HG03521 (cell line): ENCODE measurements at regions not wholly inside any gene's neighbourhood (a gene's known extent, or its start where the extent isn't known, plus 50 kb on each side); places are given as distances from the start of the nearest gene placed in this dataset.
"Not testable (repeated sequence)": the region's sequence is repeated elsewhere in the genome, so short reads cannot be mapped to it uniquely, and the experiment has no call there.

Experiments
- ATAC-seq: cut with Tn5 transposase; IDR thresholded peaks from one replicate; pipeline ENCODE4 v1.9.1; 2021; ENCODE audit warnings: mild to moderate bottlenecking, moderate library complexity; ENCODE audit not compliant: unreplicated experiment

GRCh38 chr7:159210581-159211235 is 66.0 kb upstream of the VIPR2 start:
- ATAC-seq: no peak

DNA sequence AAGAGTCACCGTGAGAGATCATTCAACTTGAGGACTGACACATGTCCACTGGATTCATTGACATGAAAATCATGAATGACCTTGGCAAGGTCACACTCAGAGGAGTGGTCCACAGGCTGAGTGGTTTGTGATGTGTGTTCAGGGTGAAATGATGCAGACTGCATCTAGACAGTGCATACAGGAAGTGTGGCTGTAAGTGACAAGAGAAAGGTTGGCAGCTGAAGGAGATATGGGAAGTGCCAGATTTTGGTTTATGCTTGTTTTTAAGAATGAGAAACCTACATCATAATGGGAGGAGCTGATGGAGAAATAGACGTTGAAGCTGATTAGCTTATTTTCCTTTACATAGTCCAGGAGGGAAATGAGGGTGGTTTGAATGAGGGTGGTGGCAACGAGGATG is 64.8 kb upstream of the VIPR2 start:
- ATAC-seq: no peak

- ATAC-seq: no peak
These were observed 63.3 kb upstream of the VIPR2 start for GRCh38 chr7:159207951-159208350.

- no peak for ATAC-seq
These were observed 62.7 kb upstream of the VIPR2 start for GRCh38 chr7:159207393-159207792.

DNA sequence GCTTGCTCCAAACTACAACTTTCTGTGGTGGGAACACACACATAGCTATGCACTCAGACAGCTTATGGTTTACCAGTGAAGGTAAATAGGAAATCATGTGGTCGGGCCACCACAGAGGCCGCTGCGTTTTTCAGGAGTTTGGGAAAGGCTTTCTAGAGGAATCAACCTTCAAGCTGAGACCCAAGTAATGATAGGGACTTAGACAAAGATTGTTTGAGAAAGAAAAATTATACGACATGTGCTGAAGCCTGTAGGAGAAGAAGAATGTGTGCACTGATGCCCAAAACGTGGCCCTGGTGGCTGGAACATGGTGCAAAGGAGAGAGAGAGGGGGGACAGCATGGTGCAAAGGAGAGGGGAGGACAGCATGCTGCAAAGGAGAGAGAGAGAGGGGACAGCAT is 61.2 kb upstream of the VIPR2 start:
- ATAC-seq: no peak

- no peak for ATAC-seq
These were observed 60.0 kb upstream of the VIPR2 start for GRCh38 chr7:159204664-159205063.

- ATAC-seq: not testable (repeated sequence)
These were observed 58.6 kb upstream of the VIPR2 start for GRCh38 chr7:159203253-159203652.

GRCh38 chr7:159201722-159202330 is 57.2 kb upstream of the VIPR2 start:
- no peak for ATAC-seq

DNA sequence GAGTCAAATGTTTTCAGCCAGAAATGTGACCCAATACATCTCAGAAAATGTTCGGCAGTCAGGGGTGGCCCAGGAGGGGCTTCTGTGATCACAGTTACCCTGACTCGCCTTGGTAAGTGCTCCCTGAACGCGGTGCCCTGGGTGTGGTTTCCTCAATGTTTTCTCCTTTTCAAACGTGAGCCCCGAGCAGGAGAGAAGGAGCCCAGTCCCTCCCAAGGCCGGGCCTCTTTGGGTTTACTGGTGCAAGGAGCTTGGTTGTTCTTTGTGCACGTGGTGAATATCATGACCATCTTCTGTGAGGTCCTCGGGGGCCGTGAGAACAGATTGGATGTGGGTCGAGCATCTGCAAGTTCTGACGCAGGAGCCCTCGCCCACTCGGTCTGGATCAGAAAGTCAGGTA is 55.8 kb upstream of the VIPR2 start:
- no peak for ATAC-seq

DNA sequence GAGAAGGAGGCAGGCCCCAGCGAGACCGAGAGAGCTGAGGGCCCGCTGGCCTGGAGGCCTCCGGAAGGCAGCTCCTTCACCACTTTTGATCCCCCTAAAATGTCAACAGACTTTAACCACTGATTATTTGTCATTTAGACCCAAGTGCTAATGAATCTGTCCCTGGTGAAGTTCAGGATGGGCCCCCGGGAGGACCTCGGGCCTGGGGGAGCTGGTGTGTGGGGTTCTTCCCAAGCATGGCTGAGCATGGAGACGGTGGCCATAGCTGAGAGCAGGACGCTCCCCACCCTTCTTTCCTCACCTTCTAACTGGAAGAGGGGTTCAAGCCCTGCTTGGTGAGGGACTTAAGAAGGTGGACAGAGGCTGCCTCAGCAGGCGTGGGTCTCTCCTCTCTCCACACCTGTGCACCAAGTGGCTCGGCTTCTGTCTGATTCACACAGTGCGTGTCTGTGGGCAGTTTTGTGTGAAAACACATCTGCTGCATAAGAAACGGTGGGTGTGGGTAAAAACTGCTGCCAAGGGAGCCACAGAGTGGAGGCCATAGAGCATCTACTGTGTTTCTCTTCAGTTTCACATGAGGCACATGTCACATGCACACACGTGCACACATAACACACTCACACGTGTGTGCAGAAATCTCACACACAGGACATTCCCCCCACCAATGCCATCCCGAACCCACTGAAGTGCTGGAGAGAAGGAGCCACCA is 53.5 kb upstream of the VIPR2 start:
- no peak for ATAC-seq

GRCh38 chr7:159197066-159197975 is 52.7 kb upstream of the VIPR2 start:
- peak; percentile 48 for ATAC-seq

DNA sequence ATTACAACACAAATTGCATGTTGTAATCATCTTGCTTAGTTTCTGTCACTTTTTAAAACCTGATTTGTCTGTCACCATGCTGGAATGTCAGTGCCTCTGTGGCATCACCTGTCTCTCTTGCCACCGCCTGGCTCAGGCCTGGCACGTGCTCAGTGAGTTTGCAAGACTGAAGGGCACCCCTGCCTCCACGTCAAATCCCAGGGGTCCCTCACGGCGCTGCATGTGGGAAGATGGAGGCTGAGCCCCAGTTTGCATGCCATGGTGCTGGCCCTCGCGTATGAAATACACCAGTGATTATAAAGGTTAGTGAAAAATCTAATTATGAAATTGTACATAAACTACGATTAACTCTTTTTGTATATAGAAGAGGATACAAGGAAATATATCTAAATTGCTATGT is 51.9 kb upstream of the VIPR2 start:
- no peak for ATAC-seq

- no peak for ATAC-seq
These were observed 51.3 kb upstream of the VIPR2 start for GRCh38 chr7:159195946-159196345.
